SIG-M5 treated with dmso at 0.1 percent for 504 hours (cell line): ENCODE measurements at regions not wholly inside any gene's neighbourhood (a gene's known extent, or its start where the extent isn't known, plus 50 kb on each side); places are given as distances from the start of the nearest gene placed in this dataset.
"Not testable (repeated sequence)": the region's sequence is repeated elsewhere in the genome, so short reads cannot be mapped to it uniquely, and the experiment has no call there.

ENCODE experiments used
- DNase-seq: peaks from one replicate; lab custom pipeline; 2025; ENCODE audit not compliant: unreplicated experiment; lab: John Stamatoyannopoulos, UW

DNA sequence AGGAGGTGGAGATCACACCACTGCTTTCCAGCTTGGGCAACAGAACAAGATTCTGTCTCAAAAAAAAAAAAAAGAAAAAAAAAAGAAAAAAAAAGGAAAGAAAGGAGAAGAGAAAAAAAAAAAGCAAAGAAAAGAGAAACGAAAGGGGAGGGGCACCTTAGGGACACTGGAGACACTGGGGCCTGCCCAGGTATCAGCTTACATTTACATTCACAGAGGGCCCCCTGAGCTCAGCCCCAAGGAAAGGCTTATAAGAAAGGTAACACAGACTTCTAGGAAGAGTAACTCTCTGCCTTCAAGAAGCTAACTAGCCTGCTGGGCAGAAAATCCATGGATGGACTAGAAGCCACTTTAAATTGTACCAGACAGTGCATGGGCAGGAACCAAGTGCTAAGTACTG is 108.8 kb downstream of the NPY start:
- no peak for DNase-seq

- DNase-seq = no peak
Observed at GRCh38 chr7:24395512-24395911, 111.5 kb downstream of the NPY start.

DNA sequence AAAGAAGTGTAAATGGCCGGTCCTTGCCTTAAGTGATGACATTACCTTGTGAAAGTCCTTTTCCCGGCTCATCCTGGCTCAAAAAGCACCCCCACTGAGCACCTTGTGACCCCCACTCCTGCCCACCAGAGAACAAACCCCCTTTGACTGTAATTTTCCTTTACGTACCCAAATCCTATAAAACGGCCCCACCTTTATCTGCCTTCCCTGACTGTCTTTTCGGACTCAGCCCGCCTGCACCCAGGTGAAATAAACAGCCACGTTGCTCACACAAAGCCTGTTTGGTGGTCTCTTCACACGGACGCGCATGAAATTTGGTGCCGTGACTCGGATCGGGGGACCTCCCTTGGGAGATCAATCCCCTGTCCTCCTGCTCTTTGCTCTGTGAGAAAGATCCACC is 112.4 kb downstream of the NPY start:
- not testable (repeated sequence) for DNase-seq

DNA sequence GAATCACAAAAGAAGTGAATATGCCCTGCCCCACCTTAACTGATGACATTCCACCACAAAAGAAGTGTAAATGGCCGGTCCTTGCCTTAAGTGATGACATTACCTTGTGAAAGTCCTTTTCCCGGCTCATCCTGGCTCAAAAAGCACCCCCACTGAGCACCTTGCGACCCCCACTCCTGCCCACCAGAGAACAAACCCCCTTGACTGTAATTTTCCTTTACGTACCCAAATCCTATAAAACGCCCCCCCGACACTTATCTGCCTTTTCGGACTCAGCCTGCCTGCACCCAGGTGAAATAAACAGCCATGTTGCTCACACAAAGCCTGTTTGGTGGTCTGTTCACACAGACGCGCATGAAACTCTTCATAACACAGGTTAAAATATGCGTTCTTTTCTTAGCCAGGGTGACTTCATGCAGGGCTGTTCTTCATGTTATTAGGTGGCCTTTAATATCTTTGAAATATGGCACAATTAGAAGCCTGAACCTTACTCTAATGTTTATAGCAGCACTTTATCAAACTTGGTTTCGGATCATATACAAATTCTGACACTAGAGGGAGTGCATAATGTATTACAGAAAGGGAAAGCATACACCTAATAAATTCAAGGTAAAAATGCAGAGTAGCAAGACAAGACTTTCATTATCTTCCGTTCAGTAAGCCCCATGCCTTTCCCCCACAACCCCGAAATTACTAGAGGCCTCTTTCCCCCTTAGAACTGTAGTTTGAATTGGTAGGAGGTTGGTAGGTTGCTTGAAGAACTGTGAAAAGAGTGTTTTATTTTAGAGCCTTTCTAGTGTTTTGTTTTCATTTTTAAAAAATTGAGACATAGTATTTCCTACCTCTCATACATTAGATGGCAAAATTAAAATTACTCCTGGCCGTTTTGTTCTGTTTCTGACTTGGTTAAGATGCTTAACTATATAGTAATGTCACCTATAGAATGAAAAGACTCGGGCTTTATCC is 117.9 kb downstream of the NPY start:
- DNase-seq = peak; percentile 15

DNA sequence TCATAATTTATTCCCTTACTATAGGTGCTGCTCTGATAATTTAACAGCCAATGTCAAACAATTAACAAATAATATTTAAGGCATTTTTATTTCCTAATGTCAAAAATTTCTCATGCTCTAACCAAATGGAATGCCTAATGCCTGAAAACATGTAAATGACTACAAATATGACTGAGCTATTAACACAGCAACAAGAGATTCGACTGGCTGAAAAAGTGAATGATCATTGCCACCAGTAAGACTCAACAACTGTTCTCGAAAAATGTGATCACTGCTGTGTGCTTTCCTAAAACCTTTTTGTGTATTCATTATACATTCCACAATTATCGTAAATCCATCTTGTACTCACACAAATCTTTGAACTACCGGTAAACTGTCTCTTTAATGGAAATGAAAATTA is 118.7 kb downstream of the NPY start:
- DNase-seq = no peak

GRCh38 chr7:24403557-24403956 is 119.6 kb downstream of the NPY start:
- DNase-seq = no peak

DNA sequence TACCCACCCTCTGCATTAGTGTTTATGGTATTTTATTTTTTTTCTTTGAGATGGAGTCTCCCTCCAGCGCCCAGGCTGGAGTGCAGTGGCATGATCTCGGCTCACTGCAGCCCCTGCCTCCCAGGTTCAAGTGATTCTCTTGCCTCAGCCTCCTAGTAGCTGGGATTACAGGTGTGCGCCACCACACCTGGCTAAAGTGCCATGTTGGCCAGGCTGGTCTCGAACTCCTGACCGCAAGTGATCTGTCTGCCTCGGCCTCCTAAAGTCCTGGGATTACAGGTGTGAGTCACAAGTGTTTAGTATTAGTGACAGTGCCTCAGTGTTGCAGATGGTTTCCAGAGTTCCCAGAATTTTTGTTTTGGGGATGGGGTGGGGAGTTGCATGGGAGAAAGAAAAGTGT is 120.3 kb downstream of the NPY start:
- DNase-seq = no peak

DNA sequence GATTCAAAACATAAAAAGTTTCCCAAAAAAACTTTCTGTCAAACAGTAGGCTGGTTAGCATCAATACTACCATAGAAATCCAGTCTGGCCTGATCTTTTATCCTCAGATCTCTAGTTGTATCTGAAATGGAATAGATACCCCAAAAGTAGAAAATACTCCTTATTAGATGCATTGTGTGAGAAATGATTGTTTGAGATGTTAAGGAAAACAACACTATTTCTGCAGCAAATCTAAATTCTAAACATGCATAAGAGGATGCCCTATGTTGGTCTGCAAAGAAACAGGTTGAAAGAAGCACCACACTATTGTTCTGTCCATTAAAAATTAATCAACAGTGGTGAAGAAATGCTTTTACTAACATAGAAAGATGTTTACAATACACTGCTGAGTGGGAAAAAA is 121.0 kb downstream of the NPY start:
- DNase-seq = no peak

DNA sequence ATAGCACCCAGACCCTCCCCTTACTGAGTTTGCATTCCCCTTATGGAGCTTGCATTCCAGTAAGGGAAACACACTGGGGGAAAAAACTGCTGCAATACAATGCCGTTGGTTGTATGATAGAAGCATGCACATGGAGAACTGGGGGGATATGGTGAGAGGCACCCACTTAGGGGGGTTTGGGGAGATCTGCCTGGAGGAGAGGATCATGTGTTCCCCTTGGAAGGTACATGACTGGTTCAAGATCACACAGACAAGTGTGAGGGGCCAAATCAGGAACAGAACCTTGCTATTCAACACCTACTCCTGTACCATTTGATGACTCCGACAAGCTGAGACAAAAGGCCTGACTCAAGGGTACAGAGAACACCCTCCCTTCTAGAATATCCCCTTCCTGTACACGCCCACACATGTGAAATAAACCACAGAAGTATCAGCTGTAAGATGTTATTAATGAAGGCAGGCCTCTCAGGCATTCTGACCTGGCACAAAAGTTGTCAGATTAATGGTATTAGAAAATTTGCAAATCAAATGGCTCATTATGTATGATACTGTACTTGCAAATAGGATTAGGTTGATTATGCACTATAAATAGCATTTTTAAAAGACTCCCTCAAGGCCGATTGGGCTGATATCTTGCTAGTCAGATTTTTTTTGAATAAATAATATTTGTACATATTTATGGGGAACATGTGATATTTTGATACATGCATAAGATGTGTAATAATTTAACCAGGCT is 122.2 kb downstream of the NPY start:
- no peak for DNase-seq

DNA sequence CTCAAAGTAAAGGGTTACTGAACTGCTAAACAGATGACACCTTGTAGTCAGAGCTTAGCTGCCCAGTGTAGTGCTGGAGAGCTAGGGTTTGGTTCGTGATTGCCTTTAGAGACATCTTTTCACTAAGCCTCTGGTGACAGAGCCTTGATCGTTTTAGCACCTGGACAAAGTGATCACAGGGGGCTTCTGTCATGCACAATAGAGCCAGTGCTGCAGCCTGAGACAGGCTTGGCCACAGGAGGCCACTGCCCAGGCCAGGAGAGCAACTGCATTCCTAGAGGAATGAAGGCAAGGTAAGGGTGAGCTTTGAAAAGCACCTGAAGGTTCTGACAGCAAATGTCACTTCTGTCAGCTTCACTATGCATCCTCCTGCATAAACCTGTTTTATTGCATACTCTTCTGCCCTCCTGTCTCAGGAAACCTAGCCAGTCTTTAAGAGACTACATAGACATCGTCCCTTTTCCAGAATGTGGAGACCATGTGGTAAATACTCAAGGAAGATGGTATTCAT is 122.9 kb downstream of the NPY start:
- DNase-seq = no peak

DNA sequence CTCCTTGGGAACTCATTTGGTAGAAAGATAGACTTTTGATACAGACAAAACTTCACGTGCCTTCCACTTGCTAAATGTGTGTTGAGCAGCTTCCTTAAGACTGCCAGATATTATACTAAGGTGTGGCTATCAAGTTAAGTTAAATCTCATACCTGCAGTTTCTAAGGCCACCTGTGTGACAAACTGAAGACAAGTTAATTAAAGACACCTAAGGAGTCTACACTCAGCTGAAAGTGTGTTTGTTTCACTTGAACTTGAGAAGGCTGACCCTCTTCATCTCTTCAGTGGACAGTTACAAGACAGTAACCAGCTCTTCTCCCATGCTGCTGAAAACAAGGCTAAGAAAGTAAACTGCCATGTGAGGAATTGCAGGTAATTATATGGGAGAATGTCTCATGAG is 124.0 kb downstream of the NPY start:
- DNase-seq = no peak

- DNase-seq = no peak
Observed at GRCh38 chr7:24408798-24409430, 124.9 kb downstream of the NPY start.

DNA sequence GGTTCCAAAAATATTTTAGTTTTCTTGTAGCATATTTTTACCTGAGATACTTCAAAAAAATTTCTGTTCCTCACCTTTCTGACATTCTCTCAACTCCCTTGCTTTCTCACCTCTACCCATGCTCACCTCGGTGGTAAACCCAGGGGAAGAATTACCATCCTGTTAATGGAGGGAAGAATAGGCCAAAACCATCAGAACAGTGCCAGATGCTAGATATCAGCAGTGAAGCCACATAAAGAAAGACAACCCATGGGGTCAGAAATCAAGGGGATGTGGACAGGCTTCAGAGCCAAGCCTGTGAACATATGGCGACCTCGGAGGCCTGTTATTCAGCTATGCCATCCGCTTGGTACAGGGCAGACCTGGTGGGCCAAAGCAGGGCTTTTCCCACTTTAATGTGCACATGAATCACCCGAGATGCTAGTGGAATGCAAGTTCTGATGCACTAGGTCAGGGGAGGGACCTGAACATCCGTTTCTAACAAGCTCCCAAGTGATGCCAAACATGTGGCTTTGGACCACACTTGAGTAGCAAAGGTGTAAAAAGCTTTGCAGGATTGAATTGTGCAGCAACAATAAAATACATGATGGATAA is 125.5 kb downstream of the NPY start:
- no peak for DNase-seq

DNA sequence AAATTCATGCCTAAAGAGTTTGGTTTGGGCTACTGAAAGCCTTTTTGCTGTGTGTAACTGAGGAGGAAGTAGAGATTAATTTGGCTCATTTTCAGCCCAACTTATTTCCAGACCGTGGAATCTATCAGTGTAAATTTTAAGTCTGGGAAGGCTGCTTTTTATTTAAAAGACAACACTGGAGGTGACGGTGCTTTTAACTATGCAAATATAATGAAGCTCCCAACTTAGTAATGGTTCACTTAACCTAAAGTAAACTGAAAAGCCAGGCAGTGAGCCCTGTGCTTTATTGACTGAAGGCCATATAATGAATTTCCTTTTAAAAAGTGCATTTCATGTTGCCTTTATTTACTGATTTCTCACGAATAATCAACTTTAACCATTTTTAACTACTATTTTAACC is 127.2 kb downstream of the NPY start:
- DNase-seq = no peak

DNA sequence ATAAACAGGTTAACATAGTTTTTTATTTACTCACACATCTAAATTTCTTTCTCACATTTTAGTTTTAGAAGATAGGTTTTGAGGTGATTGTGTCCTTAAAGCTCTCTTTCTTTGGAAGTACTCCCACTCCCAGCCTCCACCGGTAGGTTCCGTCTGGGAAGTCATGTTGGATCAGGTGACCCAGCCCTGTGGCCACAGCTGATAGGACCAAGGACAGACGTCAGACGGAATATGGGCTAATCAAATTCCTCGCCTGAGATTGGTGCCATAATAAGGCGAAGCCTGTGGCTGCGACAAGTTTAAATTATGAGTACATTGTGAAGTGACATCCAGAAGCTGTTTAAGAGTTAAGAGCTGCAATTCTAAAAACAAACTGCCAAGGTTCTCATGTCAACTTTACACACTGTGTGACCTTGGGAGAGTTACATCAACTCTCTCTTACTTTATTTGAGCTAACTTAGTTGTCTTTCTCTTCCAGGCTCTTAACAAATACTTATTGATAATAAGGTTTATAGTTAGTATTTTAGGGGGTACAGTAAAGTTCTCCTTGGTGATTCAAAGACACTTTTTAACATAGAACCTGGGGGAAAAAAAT is 133.6 kb downstream of the NPY start:
- DNase-seq = no peak

DNA sequence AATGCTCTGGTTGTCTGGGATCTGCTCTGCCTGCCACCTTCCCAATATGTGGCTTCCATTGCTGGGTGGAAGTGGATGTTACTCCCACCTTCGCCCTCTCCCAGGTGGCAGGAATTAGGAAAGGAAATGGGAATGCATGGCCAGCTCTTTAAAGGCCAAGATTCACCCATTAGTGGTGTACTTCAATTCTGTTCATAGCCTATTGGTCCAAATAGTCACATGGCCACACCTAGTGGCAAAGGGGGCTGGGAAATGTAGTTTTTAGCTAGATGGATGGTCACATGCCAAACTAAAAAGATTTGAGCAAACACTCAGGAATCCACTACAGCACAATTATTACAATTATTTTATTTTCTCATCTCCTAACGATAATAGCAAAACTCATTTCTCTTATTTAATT is 135.1 kb downstream of the NPY start:
- DNase-seq = no peak

DNA sequence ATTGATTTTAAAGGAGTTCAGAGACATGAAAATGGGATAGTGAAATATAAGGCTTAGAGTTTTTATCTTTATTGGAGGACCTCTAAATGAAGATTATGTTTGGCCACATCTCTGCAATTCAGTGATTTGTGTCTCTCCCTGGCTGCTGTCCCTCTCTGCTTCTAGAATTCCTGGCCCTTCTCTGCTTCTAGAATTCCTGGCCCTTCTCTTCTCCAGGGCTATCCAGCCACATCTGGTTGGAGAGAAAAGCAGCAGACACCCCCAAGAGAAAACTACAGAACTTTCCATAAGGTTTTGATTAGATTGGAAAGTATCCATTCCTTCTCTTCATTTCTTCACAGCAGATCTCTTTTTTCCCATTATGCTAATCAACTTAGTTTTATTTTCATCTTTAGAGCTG is 135.5 kb downstream of the NPY start:
- DNase-seq = no peak

DNA sequence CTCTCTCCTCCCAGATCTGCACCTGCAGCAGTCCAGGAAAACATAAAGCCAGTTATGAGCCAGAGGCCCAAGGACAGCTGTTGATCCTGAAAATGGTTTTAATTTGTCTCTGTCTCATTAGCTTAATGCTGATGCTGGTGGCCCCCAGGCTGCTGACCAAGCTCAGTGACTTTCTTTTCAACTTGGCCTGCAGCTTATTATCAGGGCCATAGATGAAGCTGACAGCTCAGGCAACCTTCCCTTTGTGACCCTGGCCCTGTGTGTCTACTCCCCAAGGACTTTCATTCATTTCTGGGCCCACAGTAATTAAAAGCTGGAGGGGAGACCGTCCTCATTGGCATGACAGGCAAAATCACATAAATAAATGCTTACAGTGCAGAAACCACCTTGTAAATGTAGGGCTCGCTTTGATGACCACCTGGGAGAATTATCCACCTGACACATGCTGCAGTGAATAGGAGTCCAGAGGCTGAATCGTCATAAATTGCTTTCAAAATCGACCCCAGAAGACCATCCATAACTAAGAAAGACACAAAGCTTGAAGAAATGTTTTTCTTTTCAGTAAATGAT is 138.5 kb downstream of the NPY start:
- DNase-seq = no peak

- DNase-seq = no peak
Observed at GRCh38 chr7:24425664-24426063, 141.7 kb downstream of the NPY start.

GRCh38 chr7:24427048-24427447 is 143.1 kb downstream of the NPY start:
- DNase-seq = no peak

GRCh38 chr7:24428676-24429075 is 144.6 kb upstream of the PALS2 start:
- no peak for DNase-seq
